ENCODE measurements at regions not wholly inside any gene's neighbourhood (a gene's known extent, or its start where the extent isn't known, plus 50 kb on each side); places are given as distances from the start of the nearest gene placed in this dataset.
A peak's percentile ranks its signal among the peaks of the same experiment; 100 is the strongest.

DNA sequence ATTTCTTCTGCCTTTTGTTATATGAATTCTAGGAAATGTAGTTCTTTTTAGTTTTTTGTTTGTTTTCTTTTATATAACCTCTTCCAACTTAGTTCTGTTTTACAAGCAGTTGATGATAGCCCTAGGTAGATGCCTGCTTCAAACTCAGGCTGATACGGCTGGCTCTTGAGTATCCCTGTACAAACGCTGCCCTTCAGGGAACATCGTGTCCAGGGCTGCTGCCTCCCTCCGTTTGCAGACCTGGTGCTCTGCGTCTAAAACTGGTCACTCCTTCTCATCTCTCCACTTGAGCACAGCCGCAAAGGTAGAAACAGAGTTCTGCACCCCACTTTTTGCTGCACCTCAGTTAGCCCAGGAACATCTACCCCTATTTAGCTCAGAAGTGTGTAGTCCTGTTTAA is 310.1 kb downstream of the PRL start:
- no peaks in the 10 kb centered on the region for H3K9me2 ChIP-seq (ENCODE audit: low read depth, low read length)
- H3K9me3 ChIP-seq (ENCODE audit: low read length), result no peaks in the 10 kb centered on the region
- H4K20me1 ChIP-seq (ENCODE audit: insufficient read depth, low read length), result no peaks in the 10 kb centered on the region
- no peaks in the 10 kb centered on the region; the same call in 1 of the 2 replicates for H3K36me3 ChIP-seq (ENCODE audit: insufficient read depth, low read length)
- no peak overlapping the region for H3K9ac ChIP-seq (ENCODE audit: low read length)
- H3K79me2 ChIP-seq (ENCODE audit: insufficient read depth, low read length), result no peaks in the 10 kb centered on the region
- H3K4me1 ChIP-seq (ENCODE audit: insufficient read depth, low read length, severe bottlenecking), result peaks cover 7% of the 10 kb centered on the region
- no peak for TF ChIP-seq EZH2 (IDR thresholded peaks at IDR 0.05; ENCODE audit: borderline replicate concordance, low read length)
- TF ChIP-seq, protein P1, sequence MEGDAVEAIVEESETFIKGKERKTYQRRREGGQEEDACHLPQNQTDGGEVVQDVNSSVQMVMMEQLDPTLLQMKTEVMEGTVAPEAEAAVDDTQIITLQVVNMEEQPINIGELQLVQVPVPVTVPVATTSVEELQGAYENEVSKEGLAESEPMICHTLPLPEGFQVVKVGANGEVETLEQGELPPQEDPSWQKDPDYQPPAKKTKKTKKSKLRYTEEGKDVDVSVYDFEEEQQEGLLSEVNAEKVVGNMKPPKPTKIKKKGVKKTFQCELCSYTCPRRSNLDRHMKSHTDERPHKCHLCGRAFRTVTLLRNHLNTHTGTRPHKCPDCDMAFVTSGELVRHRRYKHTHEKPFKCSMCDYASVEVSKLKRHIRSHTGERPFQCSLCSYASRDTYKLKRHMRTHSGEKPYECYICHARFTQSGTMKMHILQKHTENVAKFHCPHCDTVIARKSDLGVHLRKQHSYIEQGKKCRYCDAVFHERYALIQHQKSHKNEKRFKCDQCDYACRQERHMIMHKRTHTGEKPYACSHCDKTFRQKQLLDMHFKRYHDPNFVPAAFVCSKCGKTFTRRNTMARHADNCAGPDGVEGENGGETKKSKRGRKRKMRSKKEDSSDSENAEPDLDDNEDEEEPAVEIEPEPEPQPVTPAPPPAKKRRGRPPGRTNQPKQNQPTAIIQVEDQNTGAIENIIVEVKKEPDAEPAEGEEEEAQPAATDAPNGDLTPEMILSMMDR (IDR thresholded peaks at IDR 0.05; ENCODE audit: low read length), result no peak
- no peak overlapping the region for H3K4me3 ChIP-seq (ENCODE audit: low read depth, low read length, poor library complexity, severe bottlenecking)
- no peak overlapping the region for H3K27ac ChIP-seq (ENCODE audit: low read depth, low read length, poor library complexity, severe bottlenecking)
- no peak overlapping the region for H3K4me2 ChIP-seq (ENCODE audit: low read length)
- no peaks in the 10 kb centered on the region for H3F3A ChIP-seq (ENCODE audit: insufficient read depth, low read length)
- no peak overlapping the region for H2AFZ ChIP-seq (ENCODE audit: low read length)
- no peaks in the 10 kb centered on the region for H3K27me3 ChIP-seq (ENCODE audit: insufficient read depth, low read length)

DNA sequence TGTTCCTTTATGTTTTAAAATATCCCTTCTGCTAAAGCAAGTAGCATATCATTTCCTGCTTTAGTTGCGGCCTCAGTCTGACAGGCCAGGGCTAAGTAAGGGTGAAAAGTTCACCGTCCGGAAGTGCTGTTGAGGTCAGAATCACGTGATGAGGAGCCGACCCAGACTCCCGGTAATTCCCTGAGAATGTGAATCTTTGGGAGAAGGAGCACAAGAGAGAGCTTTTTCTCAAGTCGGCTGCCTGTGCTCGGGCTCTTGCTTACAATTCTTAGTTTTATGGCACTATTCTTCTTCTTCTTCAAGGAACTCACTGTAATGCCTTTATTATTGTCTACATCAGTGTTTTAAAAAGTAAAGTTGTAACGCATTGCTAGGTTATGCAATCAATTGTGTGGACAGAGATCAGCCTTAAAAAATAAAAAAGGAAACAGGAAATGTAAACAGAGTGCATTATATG is 309.3 kb downstream of the PRL start:
- Histone ChIP-seq H3K36me3 (ENCODE audit: insufficient read depth, low read length) (no peaks in the 10 kb centered on the region; the same call in 1 of the 2 replicates), H2AFZ (ENCODE audit: low read length) (peak overlapping the region; percentile 52; the same call in 1 of the 2 replicates), H3K79me2 (ENCODE audit: insufficient read depth, low read length) (no peaks in the 10 kb centered on the region), H3K9ac (ENCODE audit: low read length) (no peak overlapping the region), H3K27ac (ENCODE audit: low read depth, low read length, poor library complexity, severe bottlenecking) (no peak overlapping the region), H3K9me2 (ENCODE audit: low read depth, low read length) (no peaks in the 10 kb centered on the region), H3K4me2 (ENCODE audit: low read length) (no peak overlapping the region), H4K20me1 (ENCODE audit: insufficient read depth, low read length) (no peaks in the 10 kb centered on the region), H3K27me3 (ENCODE audit: insufficient read depth, low read length) (no peaks in the 10 kb centered on the region), H3K4me3 (ENCODE audit: low read depth, low read length, poor library complexity, severe bottlenecking) (no peak overlapping the region), H3K9me3 (ENCODE audit: low read length) (no peaks in the 10 kb centered on the region), H3F3A (ENCODE audit: insufficient read depth, low read length) (no peaks in the 10 kb centered on the region), H3K4me1 (ENCODE audit: insufficient read depth, low read length, severe bottlenecking) (peaks cover 7% of the 10 kb centered on the region)
- no peak for TF ChIP-seq EZH2 (IDR thresholded peaks at IDR 0.05; ENCODE audit: borderline replicate concordance, low read length)
- TF ChIP-seq, protein P1 (IDR thresholded peaks at IDR 0.05; ENCODE audit: low read length), result no peak

DNA sequence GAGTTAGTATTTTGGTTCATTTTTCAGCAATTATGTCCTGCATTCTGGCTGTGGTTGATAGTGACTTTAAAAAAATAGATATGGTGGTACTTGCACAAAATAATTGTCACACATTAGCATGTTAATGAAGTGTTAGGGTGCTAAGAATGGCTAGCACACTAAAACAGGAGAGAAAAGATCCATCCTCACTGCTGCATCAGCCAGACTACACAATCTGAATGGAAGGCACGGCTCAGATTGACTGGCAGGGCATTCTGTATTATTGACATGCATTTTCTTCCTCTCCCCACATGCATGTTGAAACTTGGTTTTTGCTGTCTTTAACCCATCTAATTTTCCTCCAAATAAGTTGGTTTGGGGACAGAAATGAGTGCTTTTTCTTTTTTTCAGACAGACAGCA is 306.3 kb downstream of the PRL start:
- Histone ChIP-seq H3K36me3 (ENCODE audit: insufficient read depth, low read length) (no peaks in the 10 kb centered on the region; the same call in 1 of the 2 replicates), H3K79me2 (ENCODE audit: insufficient read depth, low read length) (no peaks in the 10 kb centered on the region), H4K20me1 (ENCODE audit: insufficient read depth, low read length) (no peaks in the 10 kb centered on the region), H3K9me3 (ENCODE audit: low read length) (no peaks in the 10 kb centered on the region), H3K4me3 (ENCODE audit: low read depth, low read length, poor library complexity, severe bottlenecking) (no peak overlapping the region), H3F3A (ENCODE audit: insufficient read depth, low read length) (no peaks in the 10 kb centered on the region), H3K4me1 (ENCODE audit: insufficient read depth, low read length, severe bottlenecking) (peaks cover 7% of the 10 kb centered on the region), H3K9ac (ENCODE audit: low read length) (no peak overlapping the region), H3K4me2 (ENCODE audit: low read length) (no peak overlapping the region), H3K27me3 (ENCODE audit: insufficient read depth, low read length) (no peaks in the 10 kb centered on the region), H3K9me2 (ENCODE audit: low read depth, low read length) (no peaks in the 10 kb centered on the region), H2AFZ (ENCODE audit: low read length) (no peak overlapping the region), H3K27ac (ENCODE audit: low read depth, low read length, poor library complexity, severe bottlenecking) (no peak overlapping the region)
- no peak for TF ChIP-seq EZH2 (IDR thresholded peaks at IDR 0.05; ENCODE audit: borderline replicate concordance, low read length)
- TF ChIP-seq, protein P1 (IDR thresholded peaks at IDR 0.05; ENCODE audit: low read length), result no peak

Measured in OCI-LY1 (cell line).